GM21390 (cell line): ENCODE measurements at regions not wholly inside any gene's neighbourhood (a gene's known extent, or its start where the extent isn't known, plus 50 kb on each side); places are given as distances from the start of the nearest gene placed in this dataset.
"Not testable (repeated sequence)": the region's sequence is repeated elsewhere in the genome, so short reads cannot be mapped to it uniquely, and the experiment has no call there.

Source experiments
- ATAC-seq: cut with Tn5 transposase; IDR thresholded peaks from one replicate; pipeline ENCODE4 v1.9.1; 2021; ENCODE audit not compliant: unreplicated experiment

DNA sequence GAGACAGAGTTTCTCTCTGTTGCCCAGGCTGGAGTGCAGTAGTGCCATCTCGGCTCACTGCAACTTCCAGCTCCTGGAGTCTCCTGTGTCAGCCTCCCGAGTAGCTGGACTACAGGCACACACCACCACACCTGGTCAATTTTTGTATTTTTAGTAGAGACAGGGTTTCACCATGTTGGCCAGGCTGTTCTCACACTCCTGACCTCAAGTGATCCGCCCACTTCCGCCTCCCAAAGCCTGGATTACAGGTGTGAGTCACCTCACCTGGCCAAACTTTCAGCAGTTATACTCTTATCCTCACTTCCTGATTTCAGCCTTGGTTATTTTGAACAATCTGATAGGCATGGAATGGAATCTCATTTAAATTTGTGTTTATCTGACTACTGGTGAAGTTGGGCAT is 763.0 kb upstream of the TMEM132C start:
- ATAC-seq, result not testable (repeated sequence)

DNA sequence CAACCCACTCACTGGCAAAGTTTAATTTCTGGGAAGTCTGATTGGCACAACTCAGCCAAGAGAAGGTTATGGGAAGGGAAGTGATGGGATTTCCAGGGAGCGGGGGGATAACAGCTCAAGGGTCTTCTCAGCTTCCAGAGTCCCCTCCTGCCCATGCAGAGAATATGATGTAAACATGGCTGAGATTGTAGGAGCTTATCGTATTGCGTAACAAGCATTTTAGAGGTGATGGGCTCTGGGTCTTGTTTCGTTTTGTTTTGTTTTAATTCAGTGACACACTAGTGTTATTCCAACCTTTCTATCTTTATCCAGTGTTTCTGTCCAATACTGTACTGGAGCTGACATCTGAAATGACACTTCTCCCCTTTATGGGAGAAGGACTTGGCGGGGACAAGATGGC is 762.1 kb upstream of the TMEM132C start:
- no peak for ATAC-seq

DNA sequence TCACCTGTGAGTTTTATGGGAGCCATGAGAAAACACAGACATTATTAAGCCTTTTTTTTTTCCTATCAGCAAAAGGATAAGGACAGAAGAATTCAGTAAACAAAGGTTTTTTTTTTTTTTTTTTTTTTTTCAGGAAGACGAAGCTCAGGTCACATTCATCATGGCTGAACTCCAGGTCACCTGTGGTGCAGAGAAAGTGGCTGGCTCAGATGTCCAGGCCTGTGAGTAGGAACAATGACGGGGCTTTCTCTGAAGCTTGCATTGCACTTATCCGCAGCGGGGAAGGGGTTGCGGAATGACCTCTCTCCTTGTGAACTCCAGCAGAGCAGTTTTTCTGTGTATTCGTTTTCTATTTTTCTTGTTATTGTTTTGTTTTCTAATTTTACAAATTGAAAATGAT is 759.6 kb upstream of the TMEM132C start:
- no peak for ATAC-seq

DNA sequence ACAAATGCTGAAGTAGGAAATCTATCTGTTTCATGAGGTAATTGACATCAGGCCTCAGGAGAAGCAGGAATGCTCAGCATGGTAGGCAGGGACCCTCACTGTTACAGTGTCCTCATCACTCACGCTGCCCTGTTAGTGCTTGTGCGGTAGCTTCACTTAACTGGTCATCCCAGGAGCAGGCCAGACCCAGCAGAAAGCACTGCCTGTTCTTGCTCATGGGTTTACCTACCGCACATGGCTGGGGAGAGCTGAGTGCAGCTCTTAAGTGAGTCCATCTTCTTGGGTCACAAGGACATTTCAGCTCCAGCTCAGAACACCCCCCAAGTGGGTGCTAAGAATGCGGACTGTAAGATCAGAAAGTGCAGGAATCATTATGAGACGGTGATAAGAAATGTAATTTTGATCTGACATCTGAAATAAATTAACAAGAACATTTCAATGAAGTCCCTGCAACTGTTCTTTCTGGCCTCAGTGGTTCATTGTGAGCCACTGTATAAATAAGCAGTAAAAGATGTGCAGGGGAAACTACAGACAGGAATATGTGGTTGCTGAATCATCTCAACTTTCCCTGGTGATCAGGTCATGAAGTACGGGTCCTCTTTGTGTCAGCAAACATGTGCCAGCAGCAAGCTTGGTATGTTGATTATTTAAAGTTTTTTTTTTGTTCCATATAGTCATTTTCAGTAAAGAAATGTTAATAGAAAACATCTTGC is 757.7 kb upstream of the TMEM132C start:
- ATAC-seq, result no peak

DNA sequence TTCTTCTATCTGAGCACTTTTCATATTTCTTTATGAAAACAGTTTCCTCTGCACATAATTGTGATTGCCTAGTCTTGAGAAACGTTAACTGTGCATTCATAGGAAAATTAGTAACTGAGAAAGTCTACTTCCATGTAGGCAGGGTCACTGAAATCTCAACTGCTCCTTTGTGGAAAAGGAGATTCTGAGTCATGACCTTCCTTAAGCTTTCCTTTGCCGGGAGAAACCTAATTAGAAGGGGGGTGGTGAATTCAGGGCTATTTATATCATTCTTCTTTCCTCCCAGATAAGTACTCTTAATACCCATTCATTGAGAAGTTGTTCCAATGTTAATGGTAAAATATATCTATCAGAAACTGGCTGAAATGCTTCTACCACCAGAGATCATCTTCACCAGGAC is 751.0 kb upstream of the TMEM132C start:
- no peak for ATAC-seq

DNA sequence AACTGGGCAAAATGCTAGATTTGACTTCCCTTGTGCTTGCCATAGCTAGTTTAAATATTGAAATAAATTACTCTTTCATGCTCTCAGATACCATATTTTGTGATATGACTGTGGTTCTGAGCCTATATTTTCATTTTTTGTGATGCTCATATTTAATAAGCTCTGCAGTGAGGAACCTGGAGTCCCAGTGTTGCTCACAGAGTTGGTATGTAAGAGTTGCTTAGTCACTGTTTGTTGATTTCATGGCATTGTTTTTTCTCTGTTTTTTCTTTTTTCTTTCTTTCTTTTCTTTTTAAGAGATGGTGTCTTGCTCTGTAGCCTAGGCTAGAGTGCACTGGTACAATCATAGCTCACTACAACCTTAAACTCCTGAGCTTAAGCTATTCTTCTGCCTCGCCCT is 750.5 kb upstream of the TMEM132C start:
- ATAC-seq, result no peak

DNA sequence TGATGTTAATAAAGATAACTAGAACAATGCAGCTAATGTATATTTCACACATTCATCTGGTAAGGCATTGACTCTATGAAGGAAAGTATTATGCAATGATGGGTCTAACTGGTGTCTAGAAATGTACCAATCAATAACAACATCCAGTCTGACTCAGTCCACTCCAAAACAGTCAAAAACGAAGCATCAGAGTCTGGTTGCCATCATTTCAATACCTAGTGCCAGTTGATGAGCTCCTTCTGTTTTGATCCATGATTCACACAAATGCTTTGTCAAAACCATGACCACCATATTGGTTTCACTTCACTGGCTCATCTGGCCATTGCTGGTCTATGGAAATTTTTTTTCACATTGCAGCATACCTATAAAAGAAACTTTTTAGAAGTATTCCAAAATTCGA is 747.2 kb upstream of the TMEM132C start:
- no peak for ATAC-seq

DNA sequence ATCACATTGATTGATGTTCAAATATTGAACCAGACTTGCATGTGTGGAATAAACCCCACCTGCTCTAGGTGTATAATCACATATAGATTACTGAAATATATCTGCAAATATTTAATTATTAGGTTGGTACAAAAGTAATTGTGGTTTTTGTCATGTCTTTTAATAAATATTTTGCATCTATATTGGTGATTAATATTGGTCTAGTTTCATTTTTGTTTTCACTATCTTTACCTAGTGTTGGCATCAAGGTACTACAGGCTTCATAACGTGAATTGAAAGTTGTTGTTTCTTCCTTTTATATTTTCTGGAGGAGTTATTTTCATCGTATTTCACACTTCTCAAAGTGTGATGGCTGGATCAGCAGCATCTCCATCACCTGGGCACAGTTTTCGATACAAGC is 740.0 kb upstream of the TMEM132C start:
- no peak for ATAC-seq

DNA sequence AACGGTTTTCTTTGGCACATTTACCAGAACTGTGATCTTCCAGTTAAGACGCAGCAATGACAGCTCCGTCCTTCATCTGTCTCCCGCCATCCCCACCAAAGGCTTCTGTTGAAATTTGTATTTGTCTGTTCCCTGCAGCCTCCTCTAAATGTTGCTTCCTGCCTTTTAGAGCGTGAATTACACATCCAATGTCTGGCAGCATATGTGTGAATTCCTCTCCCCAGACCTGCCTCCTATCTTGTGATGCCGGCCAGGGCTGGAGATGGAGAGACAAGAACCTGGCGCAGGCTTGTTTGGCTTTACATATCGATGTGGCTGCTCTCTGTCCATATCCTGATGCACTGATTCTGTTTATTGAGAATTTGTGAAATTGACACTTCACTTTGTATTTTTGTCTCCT is 738.4 kb upstream of the TMEM132C start:
- ATAC-seq, result no peak

DNA sequence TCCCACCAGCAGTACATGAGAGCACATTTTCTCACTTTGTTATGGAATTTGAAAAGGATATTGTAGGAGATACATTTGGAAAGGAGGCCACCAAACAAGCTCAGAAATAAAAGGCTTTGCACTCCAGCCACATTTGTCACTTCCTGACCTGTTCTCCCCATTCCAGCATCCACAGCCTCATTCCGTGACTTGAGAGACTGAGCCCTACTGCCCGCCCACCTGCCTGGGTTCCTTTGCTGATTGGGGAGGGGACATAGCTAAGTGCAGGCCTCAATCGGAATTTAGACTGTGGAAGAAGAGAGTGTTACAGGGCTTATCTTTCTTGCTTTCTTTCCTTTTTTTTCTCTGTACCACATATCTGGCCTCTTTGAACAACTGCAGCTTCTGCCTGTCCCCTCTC is 735.4 kb upstream of the TMEM132C start:
- no peak for ATAC-seq

DNA sequence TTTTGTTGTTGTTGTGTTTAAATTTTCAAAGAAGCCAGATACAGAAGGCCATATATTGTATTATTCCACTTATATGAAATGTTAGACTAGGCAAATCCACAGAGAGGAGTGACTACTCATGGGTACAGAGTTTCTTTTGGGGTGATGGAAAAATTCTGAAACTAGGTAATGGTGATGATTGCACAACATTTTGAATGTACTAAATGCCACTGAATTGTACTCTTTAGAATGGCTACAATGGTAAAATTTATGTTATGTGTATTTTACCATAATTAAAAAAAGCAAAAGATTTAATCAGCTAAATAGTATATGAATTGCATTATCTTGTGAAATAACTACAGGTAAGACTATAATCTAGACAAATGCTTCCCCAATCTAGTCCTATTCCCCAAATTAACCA is 733.6 kb upstream of the TMEM132C start:
- no peak for ATAC-seq

DNA sequence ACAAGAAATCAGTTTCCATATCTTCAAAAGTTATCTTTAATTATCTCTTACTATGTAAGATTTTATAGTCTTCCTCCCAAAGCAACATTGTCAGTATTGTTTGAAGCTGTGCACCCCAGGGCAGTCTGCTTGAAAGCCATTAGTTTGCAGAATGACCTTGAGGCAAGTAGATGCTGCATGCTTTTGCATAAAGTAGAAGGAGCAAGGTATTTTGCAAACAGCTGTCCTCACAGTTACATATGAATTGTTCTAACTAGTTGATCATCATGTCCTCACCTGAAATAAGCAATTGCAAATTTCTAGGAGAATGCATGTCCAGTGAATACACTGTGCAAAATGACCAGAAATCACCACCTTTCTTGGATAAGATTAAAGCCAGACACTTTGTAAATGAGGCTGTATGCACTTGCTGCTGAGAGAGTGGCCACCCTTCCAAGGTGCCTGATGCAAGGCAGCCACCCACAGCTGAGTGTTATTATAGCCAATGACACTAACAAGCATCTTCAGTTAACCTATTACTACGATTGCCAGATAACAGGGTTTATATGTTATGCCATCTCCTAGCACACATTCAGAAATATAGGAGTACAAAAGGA is 730.0 kb upstream of the TMEM132C start:
- ATAC-seq, result no peak

DNA sequence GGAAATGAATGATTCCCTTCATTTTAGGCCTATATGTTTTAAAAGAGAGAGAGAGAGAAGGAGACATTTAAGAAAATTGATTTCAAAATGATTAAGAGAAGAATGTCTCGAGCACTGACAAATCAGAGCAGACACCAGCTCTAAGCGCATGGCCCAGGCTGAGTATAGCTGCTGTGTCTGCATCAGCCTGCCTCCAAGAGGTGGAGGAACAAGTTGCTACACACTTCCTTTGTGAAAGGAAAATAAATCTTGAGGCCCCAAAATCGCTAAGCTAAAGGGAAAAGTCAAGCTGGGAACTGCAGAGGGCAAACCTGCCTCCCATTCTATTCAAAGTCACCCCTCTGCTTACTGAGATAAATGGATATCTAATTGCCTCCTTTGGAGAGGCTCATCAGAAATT is 728.7 kb upstream of the TMEM132C start:
- ATAC-seq, result no peak

DNA sequence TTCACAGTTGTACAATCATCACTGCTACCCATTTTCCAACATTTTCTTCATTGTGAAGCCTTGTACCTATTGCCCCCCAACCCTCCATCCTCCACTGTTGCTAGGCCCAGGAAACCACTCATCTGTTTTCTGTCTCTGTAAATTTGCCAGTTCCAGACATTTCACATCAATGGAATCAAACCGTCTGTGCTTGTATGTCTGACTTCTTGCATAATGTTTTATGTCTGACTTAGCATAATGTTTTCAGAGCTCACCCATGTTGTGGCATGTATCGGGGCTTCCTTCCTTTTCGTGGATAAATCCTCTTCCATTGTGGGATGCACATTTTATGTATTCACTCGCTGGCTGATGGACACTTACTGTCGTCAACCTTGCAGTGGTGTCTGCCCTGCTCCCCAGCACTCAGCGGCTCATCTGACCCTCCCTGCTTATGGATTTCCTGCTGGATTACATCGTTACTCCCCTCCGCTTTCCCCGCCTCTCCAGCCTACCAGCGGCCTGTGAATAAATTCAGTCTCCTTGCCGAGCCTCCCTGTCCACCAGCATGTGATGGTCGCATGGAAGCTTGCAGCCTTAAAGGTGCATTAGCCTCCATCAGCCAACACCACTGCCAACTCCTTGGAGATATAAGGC is 727.6 kb upstream of the TMEM132C start:
- no peak for ATAC-seq

DNA sequence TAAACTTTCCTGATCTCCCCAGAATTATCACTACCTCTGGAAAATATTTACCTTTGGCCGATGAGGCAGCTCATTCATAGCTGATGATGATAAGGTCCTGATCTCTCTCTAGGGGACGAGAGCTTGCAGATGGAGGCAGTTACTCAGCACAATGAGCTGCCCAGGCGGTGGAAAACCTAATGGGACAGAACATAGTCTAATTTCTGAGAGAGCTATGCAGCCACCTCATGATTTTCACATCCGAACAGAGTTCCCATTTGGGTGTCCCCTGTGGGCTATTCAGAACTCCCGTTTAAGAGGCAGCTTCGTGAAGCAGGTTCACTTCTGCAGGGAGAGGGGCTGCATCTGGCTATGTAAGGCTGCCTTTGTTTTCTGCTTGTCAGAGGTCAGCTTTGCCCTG is 724.6 kb upstream of the TMEM132C start:
- ATAC-seq, result no peak

DNA sequence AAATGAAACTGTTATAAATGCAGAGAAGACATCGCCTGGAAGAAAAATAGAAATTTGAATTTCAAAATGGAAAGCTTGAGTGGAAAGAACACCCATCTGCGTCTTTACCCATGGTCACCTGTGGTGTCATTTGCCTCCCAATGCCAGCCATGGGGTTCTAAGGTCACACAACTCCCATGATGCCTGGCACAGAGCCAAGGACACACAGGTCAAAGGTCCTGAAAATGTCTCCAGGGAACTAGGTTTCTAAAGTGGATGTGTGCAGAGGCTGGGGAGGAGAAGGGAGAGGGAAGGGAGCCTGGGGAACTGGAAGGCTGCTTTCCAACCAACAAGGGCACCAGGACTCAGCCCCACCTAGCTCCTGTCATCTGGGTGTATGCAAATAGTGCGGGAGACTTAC is 724.0 kb upstream of the TMEM132C start:
- ATAC-seq, result no peak

DNA sequence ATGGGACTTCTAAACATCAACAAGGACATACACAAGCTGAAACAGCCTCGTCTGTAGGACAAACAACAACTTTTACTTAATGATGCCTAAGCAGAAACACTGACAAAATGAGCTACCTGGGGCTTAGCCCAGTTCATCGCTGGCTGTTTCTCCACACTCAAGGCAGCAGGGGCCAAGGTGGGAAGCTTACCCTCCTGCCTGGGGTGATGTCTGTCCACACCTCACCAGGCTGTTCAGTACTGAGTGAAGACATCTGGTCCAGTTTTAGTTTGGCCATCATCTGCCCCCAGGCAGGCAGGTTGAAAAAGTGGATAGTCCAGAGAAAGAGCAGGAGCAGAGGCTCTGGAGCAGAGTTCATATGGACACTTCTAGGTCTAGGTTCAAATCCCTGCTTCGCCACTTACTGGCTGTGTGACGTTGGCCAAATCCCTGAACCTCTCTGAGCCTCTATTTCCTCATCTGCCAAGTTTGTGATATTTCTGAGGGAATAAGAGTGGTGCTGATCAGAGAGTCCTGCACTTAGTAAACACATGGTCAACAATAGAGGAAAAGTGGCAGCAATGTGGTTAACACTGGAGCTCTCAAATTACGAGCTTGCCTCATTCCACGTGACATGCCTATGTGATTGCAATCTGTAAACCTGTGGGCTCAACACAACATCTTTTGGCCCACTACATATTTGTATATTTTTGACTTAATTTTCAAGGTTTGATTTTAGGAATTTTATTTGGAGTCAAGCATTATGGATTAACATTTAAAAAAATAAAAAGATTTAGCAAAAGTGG is 720.1 kb upstream of the TMEM132C start:
- ATAC-seq, result no peak

DNA sequence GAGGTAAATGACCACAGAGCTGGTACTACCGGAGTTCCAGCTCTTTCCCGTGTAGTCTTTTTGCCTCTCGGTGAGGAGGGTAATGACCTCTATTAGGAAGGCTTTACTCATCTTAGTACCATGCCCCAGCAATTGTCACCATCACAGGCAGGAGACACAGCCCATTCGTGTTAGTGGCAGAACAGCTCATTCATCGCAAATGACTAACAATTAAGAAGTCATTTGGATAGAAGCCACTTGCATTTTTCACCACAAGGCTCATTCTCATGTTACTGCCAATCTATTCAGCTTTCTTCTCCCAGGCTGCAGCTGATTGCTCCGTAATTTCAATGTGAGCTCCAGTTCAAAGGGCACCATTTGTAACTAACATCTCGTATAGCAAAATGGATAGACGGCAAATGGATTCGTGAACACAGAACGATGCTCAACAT is 718.8 kb upstream of the TMEM132C start:
- no peak for ATAC-seq

DNA sequence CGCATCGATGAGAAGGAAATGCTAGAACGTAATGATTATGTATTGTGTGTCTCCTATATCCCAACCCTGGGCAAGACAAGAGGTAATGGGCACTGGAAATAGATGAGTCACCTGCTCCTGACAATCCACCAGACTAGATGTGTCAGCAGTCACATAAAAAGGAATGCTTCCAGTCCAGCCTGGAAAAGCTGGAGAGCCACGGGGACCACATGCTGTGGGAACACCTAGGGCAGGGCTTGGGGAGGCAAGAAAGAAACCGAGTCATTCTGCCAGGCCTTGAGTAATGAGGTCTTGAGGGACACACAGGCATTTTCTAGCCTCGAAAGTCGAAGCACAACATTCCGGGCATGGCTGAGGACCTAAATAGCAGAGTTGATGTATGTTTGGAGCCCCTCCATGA is 716.7 kb upstream of the TMEM132C start:
- no peak for ATAC-seq

DNA sequence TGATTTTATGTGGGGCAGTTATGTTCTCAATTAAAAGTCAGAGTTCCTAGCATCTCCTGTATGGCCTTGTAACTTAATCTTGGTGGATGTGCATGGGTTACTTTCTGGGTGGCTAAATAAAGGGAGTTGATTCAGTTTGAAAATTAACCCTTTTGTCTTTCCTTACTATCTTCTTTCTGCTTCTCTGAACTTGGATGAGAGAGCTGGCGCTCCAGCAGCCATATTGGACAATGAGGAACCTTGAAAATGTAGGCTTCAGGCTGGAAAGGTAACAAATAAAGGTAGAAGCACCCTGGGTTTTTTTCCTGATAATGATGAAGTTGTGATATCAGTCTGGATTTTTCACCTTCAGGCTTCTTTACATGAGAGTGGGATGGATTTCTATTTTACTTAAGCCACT is 714.1 kb upstream of the TMEM132C start:
- ATAC-seq, result no peak

DNA sequence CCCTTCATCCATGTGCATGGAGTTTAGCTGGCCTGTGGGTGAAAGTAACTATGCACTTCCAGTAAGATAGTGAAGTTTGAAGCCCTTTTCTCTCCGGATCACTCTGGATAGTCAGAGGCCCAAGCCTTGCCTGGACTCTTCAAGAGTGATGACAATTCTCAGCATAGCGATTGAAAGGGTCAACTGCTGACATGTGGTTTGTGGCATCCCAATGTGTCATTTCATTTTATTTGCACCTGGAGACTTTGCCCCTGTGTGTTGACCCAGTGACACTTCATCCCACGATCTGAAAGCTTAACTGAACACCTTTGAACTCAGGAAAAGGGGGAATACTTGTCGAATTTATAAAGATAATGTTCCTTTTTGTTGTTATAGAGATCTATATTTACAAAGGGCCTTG is 711.9 kb upstream of the TMEM132C start:
- no peak for ATAC-seq
